Hematopoietic multipotent progenitor cell treated with erythropoietin and hydrocortisone succinate and interleukin-3 and kit ligand, for 6 days (in vitro differentiated cells): ENCODE measurements at regions not wholly inside any gene's neighbourhood (a gene's known extent, or its start where the extent isn't known, plus 50 kb on each side); places are given as distances from the start of the nearest gene placed in this dataset.
"Not testable (repeated sequence)": the region's sequence is repeated elsewhere in the genome, so short reads cannot be mapped to it uniquely, and the experiment has no call there.

ENCODE experiments used
- DNase-seq: peaks from one replicate; pipeline ENCODE4 v3.0.0-alpha.2; 2015

- no peak for DNase-seq
Measured at GRCh38 chr20:11675920-11676629, 241.6 kb upstream of the BTBD3 start.

GRCh38 chr20:11676630-11677287 lies 240.9 kb upstream of the BTBD3 start:
- DNase-seq, result peak; percentile 66

DNA sequence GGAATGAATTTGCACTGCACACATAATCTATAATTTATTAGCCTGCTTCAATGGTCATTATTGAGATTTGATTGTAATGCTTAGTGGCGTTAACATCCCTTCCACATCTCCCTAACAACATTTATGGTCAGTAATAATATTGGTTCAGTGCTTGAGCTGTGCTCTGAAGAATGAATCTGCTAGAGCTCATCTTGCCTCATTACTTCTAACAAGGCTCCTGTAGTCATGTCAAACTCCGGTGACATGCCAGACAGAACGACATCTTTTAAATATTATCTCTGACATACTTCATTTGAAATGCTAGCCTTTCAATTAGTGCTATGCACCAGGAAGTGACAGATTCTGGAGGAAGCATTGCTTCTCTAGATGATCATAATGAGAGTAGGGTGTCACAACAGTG lies 240.3 kb upstream of the BTBD3 start:
- DNase-seq, result no peak

GRCh38 chr20:11677836-11678235 lies 239.9 kb upstream of the BTBD3 start:
- no peak for DNase-seq

DNA sequence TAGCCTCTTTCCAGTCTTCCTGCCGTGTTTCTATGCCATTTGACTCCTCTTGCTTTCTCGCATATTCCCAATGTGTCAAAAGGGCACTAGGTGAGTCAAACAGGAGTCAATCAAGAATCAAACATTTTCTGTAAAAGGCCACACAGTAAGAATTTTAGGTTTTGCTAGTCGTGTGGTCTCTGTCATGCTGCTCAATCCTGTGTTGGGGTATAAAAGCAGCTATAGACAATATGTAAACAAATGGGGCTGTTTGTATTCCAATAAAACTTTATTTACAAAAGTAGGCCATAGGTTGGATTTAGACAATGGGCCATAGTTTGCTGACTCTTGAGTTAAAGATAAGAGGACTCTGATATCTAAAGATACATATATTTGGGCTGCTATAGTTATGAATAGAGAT lies 235.4 kb upstream of the BTBD3 start:
- no peak for DNase-seq

DNA sequence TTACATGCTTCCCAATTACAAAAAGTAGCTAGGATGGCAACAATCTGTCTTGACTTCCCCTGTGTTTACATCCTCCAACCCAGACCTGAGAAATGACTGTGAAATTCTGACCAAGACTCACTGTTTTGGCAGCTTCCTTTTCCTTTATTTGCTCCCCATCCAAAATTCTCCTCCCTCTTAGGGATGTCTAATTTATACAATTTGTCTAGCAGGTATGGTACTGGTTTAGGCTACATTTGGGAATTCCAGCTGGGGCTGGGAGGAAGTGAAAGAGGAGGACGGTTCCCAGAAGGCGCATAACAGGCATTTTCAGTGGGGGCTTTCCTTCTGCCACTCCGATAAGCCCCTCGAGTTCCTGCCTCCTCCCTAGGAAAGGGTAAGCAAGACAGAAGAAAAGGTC lies 231.5 kb upstream of the BTBD3 start:
- no peak for DNase-seq

DNA sequence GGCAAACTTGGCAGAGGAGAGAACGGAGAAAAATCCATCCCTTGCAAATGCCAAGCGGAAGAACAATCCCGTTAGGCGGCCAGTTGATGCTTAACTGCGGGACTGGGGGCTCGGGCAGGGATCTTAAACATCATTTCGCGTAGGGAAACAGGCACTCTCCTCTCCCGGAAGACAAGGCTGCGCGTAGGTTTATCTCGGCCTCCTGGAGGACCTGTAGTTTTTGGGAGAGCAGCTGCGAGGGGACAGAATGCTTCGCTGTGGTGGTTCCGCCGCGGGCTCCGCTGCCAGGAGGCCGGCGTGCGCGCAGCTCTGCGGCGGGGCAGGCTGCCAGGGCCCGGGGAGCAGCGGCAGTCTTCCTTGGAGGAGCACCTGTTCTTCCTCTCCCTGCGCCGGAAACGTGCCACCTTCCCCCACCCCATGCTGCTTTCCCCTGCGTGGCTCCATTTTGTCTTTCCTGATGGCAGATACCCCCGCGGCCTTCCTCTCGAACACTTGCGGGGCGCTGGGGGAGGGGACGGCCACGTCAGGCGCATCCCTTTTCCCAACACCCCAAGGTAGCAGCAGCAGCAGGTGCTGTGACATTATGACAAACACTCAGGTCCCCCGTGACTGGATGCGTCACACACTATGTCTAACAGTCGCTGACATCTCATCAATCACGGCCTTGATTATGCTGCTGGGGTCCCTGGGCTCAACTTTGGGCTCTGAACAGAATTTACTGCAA lies 230.7 kb upstream of the BTBD3 start:
- peak; percentile 3 for DNase-seq

GRCh38 chr20:11687546-11688292 lies 230.0 kb upstream of the BTBD3 start:
- DNase-seq, result no peak

DNA sequence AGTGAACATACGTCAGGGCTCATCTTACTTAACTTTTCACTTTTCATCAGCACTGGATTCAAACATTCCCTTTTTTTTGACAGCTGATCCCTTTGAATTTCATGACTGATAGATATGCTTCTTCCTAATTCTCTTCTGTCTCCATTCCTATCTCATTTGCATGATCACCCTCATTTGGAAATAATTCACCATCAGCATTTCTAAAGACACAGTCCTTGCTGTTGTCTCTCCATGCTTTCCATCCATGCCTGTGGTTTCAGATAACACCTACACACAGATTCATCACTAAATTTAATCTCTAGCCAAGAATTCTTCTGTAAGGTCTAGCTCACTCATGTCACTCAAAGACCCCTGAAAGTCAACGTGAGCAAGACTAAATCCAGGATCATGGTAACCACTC lies 228.4 kb upstream of the BTBD3 start:
- no peak for DNase-seq

GRCh38 chr20:11691766-11692165 lies 225.9 kb upstream of the BTBD3 start:
- no peak for DNase-seq

DNA sequence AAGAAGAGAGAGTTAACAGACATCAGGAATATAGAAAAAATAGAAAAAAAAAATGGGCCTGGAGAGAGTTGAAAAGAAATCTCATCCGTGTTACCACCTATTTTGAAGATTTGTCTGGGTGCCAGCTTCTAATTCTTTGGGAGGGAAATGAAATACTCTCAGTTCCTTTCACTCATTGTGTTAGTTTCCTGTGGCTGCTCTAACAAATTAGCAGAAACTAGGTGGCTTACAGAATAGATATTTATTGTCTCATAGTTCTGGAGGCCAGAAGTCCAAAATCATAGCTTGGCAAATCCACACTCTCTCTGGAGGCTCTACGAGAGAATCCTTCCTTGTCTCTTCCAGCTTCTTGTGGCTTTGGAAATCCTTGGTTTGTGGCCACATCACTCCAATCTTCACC lies 225.1 kb upstream of the BTBD3 start:
- no peak for DNase-seq

GRCh38 chr20:11694467-11694866 lies 223.2 kb upstream of the BTBD3 start:
- no peak for DNase-seq

DNA sequence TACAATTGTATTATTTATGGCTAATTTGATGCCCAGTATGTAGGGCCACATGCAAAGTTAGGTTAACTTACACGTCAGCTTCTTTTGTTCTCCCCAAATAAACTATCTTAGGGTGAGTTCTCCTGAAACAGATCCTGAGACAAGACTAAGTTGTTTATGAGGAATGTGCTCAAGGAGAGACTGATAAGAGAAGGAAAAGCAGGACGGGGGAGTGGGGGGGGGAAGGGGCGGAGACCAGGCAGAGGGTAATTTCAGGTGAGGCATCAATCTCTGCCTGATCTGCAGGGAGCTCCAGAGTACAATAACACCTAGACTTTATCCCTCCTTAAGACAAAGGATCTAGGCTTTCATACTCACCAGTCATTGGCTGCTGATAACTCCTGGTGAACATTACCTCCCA lies 220.6 kb upstream of the BTBD3 start:
- no peak for DNase-seq

DNA sequence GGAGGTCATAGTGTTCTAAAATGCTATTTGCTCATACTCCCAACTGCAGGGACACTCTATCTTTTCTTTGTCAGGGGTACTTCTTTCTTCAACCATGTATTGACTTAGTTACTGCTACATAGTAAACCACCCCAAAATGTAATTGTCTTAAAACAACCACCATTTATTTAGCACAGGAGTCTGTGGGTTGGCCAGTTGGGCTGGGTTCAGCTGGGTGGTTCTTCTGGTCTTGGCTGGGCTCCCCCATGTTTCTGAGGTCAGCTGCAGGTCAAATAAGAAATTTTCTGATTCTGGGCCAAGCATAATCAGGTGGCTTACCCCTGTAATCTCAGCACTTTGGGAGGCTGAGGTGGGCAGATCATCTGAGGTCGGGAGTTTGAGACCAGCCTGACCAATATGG lies 220.0 kb upstream of the BTBD3 start:
- DNase-seq, result no peak

DNA sequence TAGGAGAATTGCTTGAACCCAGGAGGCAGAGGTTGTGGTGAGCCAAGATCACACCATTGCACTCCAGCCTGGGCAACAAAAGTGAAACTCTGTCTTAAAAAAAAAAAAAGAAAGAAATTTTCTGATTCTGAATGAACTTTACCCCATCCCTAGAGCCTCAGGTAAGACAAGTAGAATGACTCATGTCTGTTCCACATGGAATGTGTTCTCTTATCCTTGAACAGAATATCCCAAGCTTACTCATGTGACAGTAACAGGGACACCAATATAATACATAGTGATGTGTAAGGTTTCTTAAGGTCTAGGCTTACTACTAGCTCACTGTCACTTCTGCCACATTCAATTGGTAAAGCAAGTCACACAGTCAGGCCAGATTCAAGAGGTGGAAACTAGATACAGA lies 219.6 kb upstream of the BTBD3 start:
- DNase-seq, result no peak

- DNase-seq, result peak; percentile 7
Measured at GRCh38 chr20:11700831-11701230, 216.9 kb upstream of the BTBD3 start.

GRCh38 chr20:11702721-11703518 lies 214.8 kb upstream of the BTBD3 start:
- DNase-seq, result no peak

- no peak for DNase-seq
Measured at GRCh38 chr20:11705512-11705911, 212.2 kb upstream of the BTBD3 start.

- DNase-seq, result not testable (repeated sequence)
Measured at GRCh38 chr20:11708223-11708622, 209.5 kb upstream of the BTBD3 start.

GRCh38 chr20:11711214-11711613 lies 206.5 kb upstream of the BTBD3 start:
- no peak for DNase-seq

DNA sequence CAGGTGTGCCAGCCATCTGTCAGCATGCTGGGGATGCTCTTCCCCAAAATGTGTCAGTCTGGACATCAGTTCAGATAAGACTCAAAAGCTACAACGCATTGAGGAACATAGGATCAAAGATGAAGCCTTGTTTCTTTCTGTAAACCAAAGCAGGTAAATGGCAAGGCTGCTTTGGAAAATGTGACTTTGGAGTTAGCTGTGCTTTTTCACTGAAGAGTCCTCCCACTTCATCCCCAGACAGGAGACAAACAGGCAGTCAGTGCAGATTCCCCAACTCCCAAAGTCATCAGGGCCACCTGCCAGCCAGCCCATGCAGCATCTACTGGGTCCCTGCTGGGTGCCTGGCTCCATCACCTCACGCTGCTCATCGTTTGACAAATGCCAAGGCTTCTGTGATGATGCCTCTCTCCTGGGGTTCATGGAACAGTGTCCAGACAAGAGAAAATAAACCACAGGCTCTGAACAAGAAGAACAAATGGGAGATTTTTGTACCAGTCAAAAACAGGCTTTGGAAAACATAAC lies 205.0 kb upstream of the BTBD3 start:
- DNase-seq, result no peak

GRCh38 chr20:11714886-11715285 lies 202.8 kb upstream of the BTBD3 start:
- DNase-seq, result no peak
